HUES48 (cell line): ENCODE measurements at regions not wholly inside any gene's neighbourhood (a gene's known extent, or its start where the extent isn't known, plus 50 kb on each side); places are given as distances from the start of the nearest gene placed in this dataset.
"Not testable (repeated sequence)": the region's sequence is repeated elsewhere in the genome, so short reads cannot be mapped to it uniquely, and the experiment has no call there.

ENCODE experiments used
- H3K27ac ChIP-seq: one replicate; pipeline ENCODE4 v1.7.0; 2013; ENCODE audit warnings: low read depth, low read length, inconsistent platforms
- H3K27me3 ChIP-seq: 2 replicates; pipeline ENCODE4 v1.6.1; 2013; ENCODE audit warnings: mild to moderate bottlenecking, low read length; ENCODE audit not compliant: control insufficient read depth, insufficient read depth
- H3K36me3 ChIP-seq: 2 replicates; pipeline ENCODE4 v1.6.1; 2013; ENCODE audit warnings: low read length; ENCODE audit not compliant: control insufficient read depth, insufficient read depth
- H3K4me1 ChIP-seq: 2 replicates; pipeline ENCODE4 v1.6.1; 2013; ENCODE audit warnings: mild to moderate bottlenecking, low read length; ENCODE audit not compliant: control insufficient read depth, insufficient read depth
- H3K4me3 ChIP-seq: 2 replicates; pipeline ENCODE4 v1.5.1; 2013; ENCODE audit warnings: mild to moderate bottlenecking, low read depth, low read length
- H3K9ac ChIP-seq: 2 replicates; pipeline ENCODE4 v1.6.1; 2013; ENCODE audit warnings: mild to moderate bottlenecking, low read depth, low read length, moderate library complexity
- H3K9me3 ChIP-seq: 2 replicates; pipeline ENCODE4 v1.6.1; 2013; ENCODE audit warnings: low read length; ENCODE audit not compliant: control insufficient read depth, insufficient read depth

GRCh38 chr20:7798176-7798575, 142.1 kb downstream of the HAO1 start:
- Histone ChIP-seq H3K9me3 (no peaks in the 10 kb centered on the region), H3K4me1 (no peaks in the 10 kb centered on the region), H3K27ac (no peak overlapping the region), H3K27me3 (no peaks in the 10 kb centered on the region), H3K4me3 (no peak overlapping the region), H3K9ac (no peak overlapping the region), H3K36me3 (no peaks in the 10 kb centered on the region)

- Histone ChIP-seq H3K9ac (no peak overlapping the region), H3K36me3 (no peaks in the 10 kb centered on the region), H3K4me1 (no peaks in the 10 kb centered on the region), H3K4me3 (no peak overlapping the region), H3K27ac (no peak overlapping the region), H3K27me3 (peaks cover 10% of the 10 kb centered on the region), H3K9me3 (no peaks in the 10 kb centered on the region)
Observed at GRCh38 chr20:7799862-7800261, 140.4 kb downstream of the HAO1 start.

DNA sequence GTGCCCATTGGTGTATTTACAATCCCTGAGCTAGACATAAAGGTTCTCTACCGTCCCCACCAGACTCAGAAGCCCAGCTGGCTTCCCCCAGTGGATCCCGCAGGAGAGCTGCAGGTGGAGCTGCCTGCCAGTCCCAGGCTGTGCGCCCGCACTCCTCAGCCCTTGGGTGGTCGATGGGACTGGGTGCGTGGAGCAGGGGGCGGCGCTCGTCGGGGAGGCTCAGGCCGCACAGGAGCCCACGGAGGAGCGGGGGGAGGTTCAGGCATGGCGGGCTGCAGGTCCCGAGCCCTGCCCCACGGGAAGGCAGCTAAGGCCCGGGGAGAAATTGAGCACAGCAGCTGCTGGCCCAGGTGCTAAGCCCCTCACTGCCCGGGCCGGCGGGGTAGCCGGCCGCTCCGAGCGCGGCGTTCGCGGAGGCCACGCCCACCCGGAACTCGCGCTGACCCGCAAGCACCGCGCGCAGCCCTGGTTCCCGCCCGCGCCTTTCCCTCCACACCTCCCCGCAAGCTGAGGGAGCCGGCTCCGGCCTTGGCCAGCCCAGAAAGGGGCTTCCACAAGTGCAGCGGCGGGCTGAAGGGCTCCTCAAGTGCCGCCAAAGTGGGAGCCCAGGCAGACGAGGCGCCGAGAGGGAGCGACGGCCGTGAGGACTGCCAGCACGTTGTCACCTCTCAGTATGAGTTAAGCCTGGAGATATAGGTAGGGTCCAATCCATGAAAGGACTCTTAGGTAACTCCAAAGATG, 136.7 kb downstream of the HAO1 start:
- not testable (repeated sequence) for H3K9me3 ChIP-seq, H3K4me1 ChIP-seq, H3K27ac ChIP-seq, H3K9ac ChIP-seq, H3K36me3 ChIP-seq
- peak overlapping the region; percentile 33; the same call in 1 of the 2 replicates for H3K4me3 ChIP-seq
- peaks cover 12% of the 10 kb centered on the region for H3K27me3 ChIP-seq

DNA sequence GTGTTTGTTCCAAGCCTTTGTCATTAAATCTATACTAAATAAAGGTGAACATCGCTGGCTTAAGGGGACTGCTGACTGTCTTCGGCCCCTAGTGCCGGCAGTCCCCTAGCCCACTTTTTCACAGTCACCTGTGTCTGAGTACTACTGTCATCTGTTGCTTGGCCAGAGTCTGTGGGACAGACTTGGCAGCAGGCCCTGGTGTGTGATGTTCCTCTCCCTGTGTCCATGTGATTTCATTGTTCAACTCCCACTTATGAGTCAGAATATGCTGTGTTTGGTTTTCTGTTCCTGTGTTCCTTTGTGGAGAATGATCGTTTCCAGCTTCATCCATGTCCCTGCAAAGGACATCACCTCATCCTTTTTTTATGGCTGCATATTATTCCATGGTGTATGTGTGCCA, 133.4 kb downstream of the HAO1 start:
- Histone ChIP-seq H3K27ac (no peak overlapping the region), H3K4me1 (no peaks in the 10 kb centered on the region), H3K4me3 (no peak overlapping the region), H3K9ac (no peak overlapping the region), H3K36me3 (no peaks in the 10 kb centered on the region), H3K27me3 (peaks cover 12% of the 10 kb centered on the region), H3K9me3 (peaks cover 7% of the 10 kb centered on the region; the same call in 1 of the 2 replicates)

DNA sequence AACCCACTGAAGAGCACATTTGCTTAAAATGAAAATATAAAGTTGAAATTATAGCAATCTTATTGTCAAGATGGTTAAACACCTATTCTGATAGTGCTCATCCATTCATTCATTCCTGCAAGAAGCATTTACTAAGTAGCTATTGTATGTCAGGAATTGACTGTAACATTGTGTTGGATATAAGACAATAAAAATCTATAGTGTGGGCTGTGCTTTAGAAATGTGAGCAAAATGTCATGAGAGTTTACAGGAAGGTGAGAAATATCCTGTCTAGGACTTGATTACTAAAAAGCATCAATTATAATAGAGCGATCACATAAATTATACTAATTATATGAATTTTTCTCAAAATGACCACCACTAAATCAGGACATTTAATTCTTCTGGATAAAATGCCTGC, 123.0 kb downstream of the HAO1 start:
- Histone ChIP-seq H3K27me3 (no peaks in the 10 kb centered on the region), H3K27ac (no peak overlapping the region), H3K9ac (no peak overlapping the region)

DNA sequence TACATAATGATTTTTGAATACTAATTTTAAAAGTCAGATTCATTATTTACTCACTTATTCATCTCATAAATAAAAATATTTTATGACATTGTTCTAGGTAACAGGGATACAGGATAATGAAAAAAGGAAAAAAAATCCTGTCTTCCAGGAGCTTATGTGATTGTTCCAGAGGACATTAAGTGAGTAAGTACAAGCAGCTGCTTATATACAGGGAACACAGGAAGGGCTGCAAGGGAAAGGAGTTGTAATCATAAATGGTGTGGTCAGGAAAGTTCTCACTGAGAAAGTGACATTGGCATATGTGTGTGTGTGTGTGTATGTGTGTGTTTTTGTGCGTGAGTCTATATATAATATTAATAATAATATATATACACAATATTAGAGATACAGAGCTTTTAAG, 121.8 kb downstream of the HAO1 start:
- H3K9me3 ChIP-seq: no peaks in the 10 kb centered on the region
- no peaks in the 10 kb centered on the region for H3K27me3 ChIP-seq
- H3K27ac ChIP-seq: no peak overlapping the region
- no peaks in the 10 kb centered on the region for H3K4me1 ChIP-seq
- H3K9ac ChIP-seq: no peak overlapping the region
- H3K36me3 ChIP-seq: no peaks in the 10 kb centered on the region
- H3K4me3 ChIP-seq: no peak overlapping the region

More for the DNA sequence above, 123.0 kb downstream of the HAO1 start:
- H3K36me3 ChIP-seq: no peaks in the 10 kb centered on the region
- H3K9me3 ChIP-seq: no peaks in the 10 kb centered on the region
- no peaks in the 10 kb centered on the region for H3K4me1 ChIP-seq
- no peak overlapping the region for H3K4me3 ChIP-seq

- Histone ChIP-seq H3K36me3 (no peaks in the 10 kb centered on the region), H3K9me3 (no peaks in the 10 kb centered on the region), H3K9ac (no peak overlapping the region), H3K27me3 (no peaks in the 10 kb centered on the region), H3K4me1 (no peaks in the 10 kb centered on the region), H3K27ac (no peak overlapping the region), H3K4me3 (no peak overlapping the region)
Observed at GRCh38 chr20:7820897-7821296, 119.4 kb downstream of the HAO1 start.

DNA sequence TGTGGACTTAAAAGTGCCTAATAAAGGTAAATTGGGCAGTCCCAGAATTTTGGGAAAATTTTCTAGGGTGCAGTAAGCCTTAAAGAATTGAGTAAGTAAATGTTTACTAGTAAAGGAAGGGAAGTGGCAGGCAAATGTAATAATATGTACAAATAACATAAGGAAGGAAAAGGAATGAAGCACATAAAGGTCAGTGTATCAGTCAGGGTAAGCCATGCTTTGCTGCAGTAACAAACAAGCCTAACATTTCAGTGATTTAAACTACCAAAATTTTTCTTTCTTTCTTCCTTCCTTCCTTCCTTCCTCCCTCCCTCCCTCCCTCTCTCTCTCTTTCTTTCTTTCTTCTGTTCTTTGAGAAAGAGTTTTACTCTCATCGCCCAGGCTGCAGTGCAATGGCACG, 117.5 kb downstream of the HAO1 start:
- no peaks in the 10 kb centered on the region for H3K27me3 ChIP-seq
- H3K9ac ChIP-seq: no peak overlapping the region
- no peak overlapping the region for H3K4me3 ChIP-seq
- H3K4me1 ChIP-seq: no peaks in the 10 kb centered on the region
- no peaks in the 10 kb centered on the region for H3K9me3 ChIP-seq
- H3K36me3 ChIP-seq: no peaks in the 10 kb centered on the region
- H3K27ac ChIP-seq: no peak overlapping the region

DNA sequence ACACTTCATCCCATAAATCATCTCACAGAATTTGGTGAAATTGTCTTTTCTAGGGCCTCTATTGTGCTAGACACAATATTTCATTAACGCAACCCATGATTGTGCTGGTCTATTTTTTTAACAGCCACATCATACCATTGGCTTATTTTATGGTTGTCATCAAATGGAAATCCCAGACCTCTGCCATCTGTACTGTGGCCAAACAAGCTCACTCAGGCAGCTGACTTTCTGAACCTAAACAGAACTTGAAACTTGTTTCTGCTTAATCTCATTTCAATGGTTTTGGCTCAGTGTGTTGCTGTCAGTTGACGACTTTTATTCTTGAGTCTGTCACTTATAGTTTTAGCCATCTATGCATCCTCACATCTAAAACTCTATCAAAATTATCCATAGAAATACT, 111.8 kb downstream of the HAO1 start:
- Histone ChIP-seq H3K27ac (no peak overlapping the region), H3K36me3 (no peaks in the 10 kb centered on the region), H3K9me3 (0 out of 2 replicates have a peak, but pooled peaks cover 2% of the 10 kb centered on the region), H3K4me3 (no peak overlapping the region), H3K9ac (no peak overlapping the region), H3K4me1 (no peaks in the 10 kb centered on the region), H3K27me3 (no peaks in the 10 kb centered on the region)

DNA sequence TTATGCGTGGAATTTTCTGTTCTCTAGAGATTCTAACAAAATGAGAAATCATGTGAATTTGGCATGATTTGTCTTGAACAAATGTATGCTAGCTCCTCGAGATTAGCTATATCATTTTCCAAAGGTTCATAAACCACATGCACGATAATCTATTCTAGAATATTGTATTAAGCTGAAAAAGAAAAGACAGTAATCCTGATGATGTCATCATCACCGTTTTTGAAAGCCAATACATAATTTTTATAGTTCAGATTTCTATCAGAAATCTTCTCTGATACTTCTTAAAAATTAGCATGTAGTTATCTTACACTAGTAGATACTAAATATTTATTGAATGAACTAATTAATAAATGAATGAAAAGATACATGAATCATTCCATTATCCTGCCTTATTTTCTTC, 111.2 kb downstream of the HAO1 start:
- H3K9me3 ChIP-seq: 0 out of 2 replicates have a peak, but pooled peaks cover 2% of the 10 kb centered on the region
- H3K9ac ChIP-seq: no peak overlapping the region
- H3K27me3 ChIP-seq: no peaks in the 10 kb centered on the region
- no peaks in the 10 kb centered on the region for H3K4me1 ChIP-seq
- no peak overlapping the region for H3K4me3 ChIP-seq
- H3K36me3 ChIP-seq: no peaks in the 10 kb centered on the region
- no peak overlapping the region for H3K27ac ChIP-seq

DNA sequence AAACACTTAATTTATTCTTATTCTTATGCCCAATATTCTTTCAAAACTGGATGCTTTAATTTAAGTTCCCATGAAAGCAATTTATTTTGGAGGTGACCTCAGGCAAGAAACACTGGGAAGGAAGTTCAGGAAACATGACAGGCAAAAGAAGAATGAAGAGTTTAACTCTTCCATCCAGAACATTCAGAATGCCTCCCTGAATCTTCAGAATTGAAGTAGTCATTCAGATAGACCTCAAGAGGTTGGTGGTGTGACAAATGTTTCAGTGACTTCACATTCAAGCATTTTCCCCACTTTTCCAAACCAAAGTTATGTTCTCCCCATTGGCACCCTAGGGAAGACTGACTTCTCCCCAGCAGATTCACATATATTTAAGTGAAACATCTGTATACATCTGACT, 110.5 kb downstream of the HAO1 start:
- H3K36me3 ChIP-seq: no peaks in the 10 kb centered on the region
- no peak overlapping the region for H3K27ac ChIP-seq
- no peak overlapping the region for H3K4me3 ChIP-seq
- no peaks in the 10 kb centered on the region for H3K4me1 ChIP-seq
- no peaks in the 10 kb centered on the region for H3K27me3 ChIP-seq
- H3K9ac ChIP-seq: no peak overlapping the region
- peaks cover 3% of the 10 kb centered on the region; the same call in 1 of the 2 replicates for H3K9me3 ChIP-seq
